ENCODE measurements at regions not wholly inside any gene's neighbourhood (a gene's known extent, or its start where the extent isn't known, plus 50 kb on each side); places are given as distances from the start of the nearest gene placed in this dataset.

DNA sequence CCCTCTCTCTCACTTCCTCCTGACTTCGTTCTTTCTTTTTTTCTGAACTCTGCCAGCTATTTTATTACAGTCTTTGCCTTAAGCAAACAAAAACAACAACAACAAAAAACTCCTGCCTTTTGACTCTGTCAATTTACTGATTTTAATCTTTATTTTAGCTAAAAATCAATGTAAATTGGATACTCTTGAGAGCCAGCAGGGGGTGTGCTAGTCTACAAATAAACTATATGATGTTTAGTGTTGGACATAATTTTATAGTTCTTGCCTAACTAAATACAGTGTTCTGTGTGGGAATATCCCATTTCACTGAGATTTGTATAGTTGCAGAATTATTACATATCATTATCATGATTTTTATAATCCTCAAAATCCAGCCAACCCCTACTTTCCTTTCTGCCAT, 1199.9 kb upstream of the SPRY2 start:
- peak in 3 of 4 experiments; percentile 20 to 42 (median 41) for TF ChIP-seq CTCF (IDR thresholded peaks at IDR 0.05)
- TF ChIP-seq POLR2A (IDR thresholded peaks at IDR 0.05): no peak

All from sigmoid colon (tissue), 3 donors.